ENCODE measurements at regions not wholly inside any gene's neighbourhood (a gene's known extent, or its start where the extent isn't known, plus 50 kb on each side); places are given as distances from the start of the nearest gene placed in this dataset.
"Not testable (repeated sequence)": the region's sequence is repeated elsewhere in the genome, so short reads cannot be mapped to it uniquely, and the experiment has no call there.

GRCh38 chr2:62410926-62411456 lies 95.0 kb downstream of the TMEM17 start:
- no peak for DNase-seq (ENCODE audit: low read depth)

DNA sequence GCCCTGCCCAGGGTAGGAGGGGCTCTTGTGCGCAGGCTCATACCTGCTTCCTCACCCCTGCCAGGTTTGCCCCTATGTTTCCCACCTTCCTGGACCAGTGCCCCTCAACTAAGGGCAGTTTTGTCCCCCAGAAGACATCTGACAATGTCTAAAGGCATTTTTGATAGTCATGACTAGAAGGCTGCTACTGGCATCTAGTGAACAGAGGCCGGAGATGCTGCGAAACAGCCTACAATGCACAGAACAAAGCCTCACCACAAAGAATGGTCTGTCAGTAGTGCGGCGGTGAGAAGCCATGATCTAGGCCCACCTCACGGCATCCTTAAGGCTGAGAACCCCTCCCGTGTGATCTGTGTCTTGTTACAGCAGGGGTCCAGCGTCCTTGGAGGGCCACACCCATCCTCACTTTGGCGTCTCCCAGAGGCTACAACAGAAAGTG lies 96.0 kb downstream of the TMEM17 start:
- no peak for DNase-seq (ENCODE audit: low read depth)

- DNase-seq (ENCODE audit: low read depth), result peak; percentile 44
Measured at GRCh38 chr2:62409442-62409841, 96.6 kb downstream of the TMEM17 start.

- no peak for DNase-seq (ENCODE audit: low read depth)
Measured at GRCh38 chr2:62408241-62408677, 97.7 kb downstream of the TMEM17 start.

GRCh38 chr2:62407838-62408237 lies 98.2 kb downstream of the TMEM17 start:
- DNase-seq (ENCODE audit: low read depth), result no peak

GRCh38 chr2:62407401-62407800 lies 98.6 kb downstream of the TMEM17 start:
- DNase-seq (ENCODE audit: low read depth), result no peak

GRCh38 chr2:62406573-62407043 lies 99.4 kb downstream of the TMEM17 start:
- DNase-seq (ENCODE audit: low read depth), result peak; percentile 99

GRCh38 chr2:62404913-62405312 lies 101.1 kb downstream of the TMEM17 start:
- no peak for DNase-seq (ENCODE audit: low read depth)

DNA sequence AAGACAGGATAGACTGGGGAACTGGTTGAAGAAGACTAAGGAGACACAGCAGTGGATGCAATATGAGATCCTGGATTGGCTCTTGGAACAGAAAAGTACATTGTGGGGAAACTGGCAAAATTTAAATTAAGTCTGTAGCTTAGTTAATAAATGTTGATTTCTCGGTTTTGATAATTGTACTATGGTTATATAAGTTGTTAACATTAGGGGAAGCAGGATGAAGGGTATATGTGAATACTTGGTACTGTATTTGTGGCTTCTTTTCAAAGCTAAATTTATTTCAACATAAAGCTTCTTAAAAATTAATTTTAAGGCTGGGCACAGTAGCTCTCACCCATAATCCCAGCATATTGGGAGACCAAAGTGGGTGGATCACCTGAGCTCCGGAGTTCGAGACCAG lies 103.8 kb downstream of the TMEM17 start:
- no peak for DNase-seq (ENCODE audit: low read depth)

DNA sequence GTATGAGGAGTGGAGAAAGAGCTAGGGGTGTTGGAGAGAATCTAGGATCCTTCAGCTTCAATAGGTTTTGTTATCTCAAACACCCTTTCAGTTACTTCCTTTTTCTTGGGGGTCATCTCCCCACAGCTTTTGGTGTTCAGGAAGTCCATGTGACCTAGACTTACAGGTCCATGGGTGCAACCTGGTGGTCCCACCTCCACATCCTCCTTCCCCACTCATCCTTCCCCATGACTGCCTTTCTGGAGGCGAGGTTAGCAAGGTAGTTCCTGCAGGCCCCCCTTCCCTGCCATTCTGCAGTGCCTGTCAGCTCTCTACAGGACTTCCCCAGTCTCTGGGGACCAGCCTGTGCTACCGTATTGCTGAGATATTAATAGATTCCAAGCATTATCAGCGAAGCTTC lies 107.6 kb downstream of the TMEM17 start:
- DNase-seq (ENCODE audit: low read depth), result no peak

GRCh38 chr2:62396880-62397279 lies 109.1 kb downstream of the TMEM17 start:
- peak; percentile 43 for DNase-seq (ENCODE audit: low read depth)

GRCh38 chr2:62393293-62393692 lies 112.7 kb downstream of the TMEM17 start:
- no peak for DNase-seq (ENCODE audit: low read depth)

- no peak for DNase-seq (ENCODE audit: low read depth)
Measured at GRCh38 chr2:62391696-62392095, 114.3 kb downstream of the TMEM17 start.

GRCh38 chr2:62386378-62386777 lies 119.6 kb downstream of the TMEM17 start:
- not testable (repeated sequence) for DNase-seq (ENCODE audit: low read depth)

- DNase-seq (ENCODE audit: low read depth), result peak; percentile 35
Measured at GRCh38 chr2:62383846-62384245, 122.1 kb downstream of the TMEM17 start.

GRCh38 chr2:62382757-62383156 lies 123.2 kb downstream of the TMEM17 start:
- DNase-seq (ENCODE audit: low read depth), result peak; percentile 78

DNA sequence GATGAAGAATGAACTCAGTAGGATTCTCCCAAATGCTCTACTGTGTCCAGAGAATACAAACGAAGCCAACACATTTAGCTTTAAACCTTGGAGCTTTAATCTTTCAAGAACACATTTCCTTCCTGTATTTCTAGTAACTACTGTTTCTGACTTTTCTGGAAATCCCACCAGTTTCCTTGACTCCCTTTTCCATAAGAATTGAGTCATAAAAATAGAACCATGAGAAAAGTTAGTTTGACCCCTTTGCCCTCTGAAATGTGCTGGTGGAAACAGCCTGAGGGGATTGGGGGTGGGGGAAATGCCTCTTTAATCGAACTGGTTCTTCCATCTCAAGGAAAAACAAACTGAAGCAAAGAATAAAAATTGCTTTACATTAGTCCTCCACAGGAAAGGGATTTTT lies 123.9 kb downstream of the TMEM17 start:
- DNase-seq (ENCODE audit: low read depth), result peak; percentile 79

DNA sequence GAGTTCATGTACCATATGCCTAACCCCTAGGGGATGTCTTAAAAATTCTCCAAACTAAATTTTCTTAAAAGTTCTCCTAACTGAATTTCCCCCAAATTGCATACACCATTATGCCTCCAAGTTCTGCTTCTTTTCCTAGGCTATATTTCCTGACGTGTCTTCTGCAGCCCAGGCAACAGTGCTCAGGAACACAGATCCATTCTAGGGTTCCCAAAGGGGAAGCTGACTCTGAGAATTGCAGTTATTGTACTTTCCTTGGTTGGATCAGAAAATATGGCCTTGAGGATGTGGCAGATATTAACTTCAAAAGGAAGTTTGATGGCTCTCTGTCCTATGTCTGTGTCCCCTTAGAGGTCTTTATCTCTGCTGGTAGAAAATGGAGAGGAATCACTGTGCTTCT lies 124.3 kb downstream of the TMEM17 start:
- no peak for DNase-seq (ENCODE audit: low read depth)

GRCh38 chr2:62379566-62379965 lies 126.4 kb downstream of the TMEM17 start:
- DNase-seq (ENCODE audit: low read depth), result no peak

GRCh38 chr2:62375113-62375420 lies 130.9 kb downstream of the TMEM17 start:
- peak; percentile 94 for DNase-seq (ENCODE audit: low read depth)

GRCh38 chr2:62374301-62375112 lies 131.5 kb downstream of the TMEM17 start:
- no peak for DNase-seq (ENCODE audit: low read depth)

GRCh38 chr2:62372824-62373223 lies 133.2 kb downstream of the TMEM17 start:
- no peak for DNase-seq (ENCODE audit: low read depth)
